AG04450 (cell line): ENCODE measurements at regions not wholly inside any gene's neighbourhood (a gene's known extent, or its start where the extent isn't known, plus 50 kb on each side); places are given as distances from the start of the nearest gene placed in this dataset.

Experiments
- CTCF ChIA-PET: fragments of 300-600, 350-600 bp; formaldehyde crosslinking; extraction: SDS; loops from one replicate; lab custom pipeline; 2022; ENCODE audit warnings: antibody characterized with exemption, inconsistent platforms; lab: Charles Lee
- POLR2A ChIA-PET: fragments of 350-600 bp; formaldehyde crosslinking; extraction: SDS; loops from one replicate; lab custom pipeline; 2021; ENCODE audit warnings: antibody characterized with exemption, inconsistent platforms; lab: Yijun Ruan, JAX
- DNase-seq: peaks from one replicate; pipeline ENCODE4 v3.0.0-alpha.2; 2011; ENCODE audit warnings: low read depth, low spot score
- H3K27ac ChIP-seq: one replicate; pipeline ENCODE4 v1.5.1; 2012; ENCODE audit warnings: low read depth, low read length, control low read depth
- H3K27me3 ChIP-seq: one replicate; pipeline ENCODE4 v1.6.0; 2012; ENCODE audit warnings: low read length; ENCODE audit not compliant: control insufficient read depth, insufficient read depth
- H3K4me3 ChIP-seq: 2 replicates; pipeline ENCODE4 v1.5.1; 2011; ENCODE audit warnings: mild to moderate bottlenecking, low read depth, low read length, control low read depth
- H3K9me3 ChIP-seq: 2 replicates; pipeline ENCODE4 v1.5.1; 2012; ENCODE audit warnings: low read length; ENCODE audit not compliant: control insufficient read depth, insufficient read depth
- TF ChIP-seq, protein P1 (sequence below): IDR thresholded peaks from 2 replicates; pipeline ENCODE4 v1.5.1; 2011; ENCODE audit warnings: low read depth, low read length, control low read depth, inconsistent platforms

DNA sequence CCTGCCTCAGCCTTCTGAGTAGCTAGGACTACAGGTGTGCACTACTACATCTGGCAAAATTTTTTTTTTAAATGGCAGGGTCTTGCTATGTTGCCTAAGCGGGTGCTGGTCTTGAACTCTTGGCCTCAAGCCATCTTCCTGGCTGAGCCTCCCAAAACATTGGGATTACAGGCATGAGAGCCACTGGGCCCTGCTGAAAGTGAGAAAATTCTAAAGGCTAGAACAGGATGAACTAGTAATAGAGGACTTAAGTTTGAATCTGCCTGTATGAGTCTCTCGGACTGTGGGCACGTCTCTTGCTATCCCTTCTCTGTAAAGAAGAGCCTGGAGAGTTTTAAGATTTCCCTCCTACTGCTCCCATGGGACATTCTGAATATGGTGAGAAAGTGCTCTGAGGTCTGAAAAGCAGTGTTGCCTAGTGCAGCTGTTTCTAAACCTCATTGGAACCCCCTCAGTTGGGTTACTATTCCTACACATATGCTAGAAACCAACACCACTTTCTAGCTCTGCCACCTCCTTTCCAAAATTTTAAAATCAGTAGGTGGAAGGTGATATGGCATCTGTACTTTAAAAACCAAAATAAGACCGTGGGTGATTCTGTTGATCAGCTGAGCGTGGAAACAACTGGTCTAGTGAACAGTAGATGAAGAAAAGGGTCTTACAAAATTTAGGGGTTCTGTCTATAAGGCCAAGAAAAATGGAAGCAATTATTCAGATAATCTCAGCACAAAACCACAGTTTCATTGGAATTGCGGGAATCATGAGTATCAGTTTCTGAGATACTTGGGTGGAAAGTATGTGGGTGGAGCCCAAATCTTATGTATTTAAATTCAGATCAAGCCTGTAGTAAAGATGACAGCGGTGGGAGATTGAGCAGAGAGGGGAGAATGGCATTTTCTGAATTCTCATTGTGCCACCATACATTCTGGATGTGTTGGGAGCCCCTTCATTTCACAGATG is 259.8 kb upstream of the CXCR4 start:
- CTCF ChIA-PET: interaction anchor here (0.5 to 5.2 kb wide), 3 partner anchors 463 to 1416 kb away, joined by 3 to 31 read pairs (median 12); no protein-coding TSS in a partner anchor
- TF ChIP-seq, protein P1, sequence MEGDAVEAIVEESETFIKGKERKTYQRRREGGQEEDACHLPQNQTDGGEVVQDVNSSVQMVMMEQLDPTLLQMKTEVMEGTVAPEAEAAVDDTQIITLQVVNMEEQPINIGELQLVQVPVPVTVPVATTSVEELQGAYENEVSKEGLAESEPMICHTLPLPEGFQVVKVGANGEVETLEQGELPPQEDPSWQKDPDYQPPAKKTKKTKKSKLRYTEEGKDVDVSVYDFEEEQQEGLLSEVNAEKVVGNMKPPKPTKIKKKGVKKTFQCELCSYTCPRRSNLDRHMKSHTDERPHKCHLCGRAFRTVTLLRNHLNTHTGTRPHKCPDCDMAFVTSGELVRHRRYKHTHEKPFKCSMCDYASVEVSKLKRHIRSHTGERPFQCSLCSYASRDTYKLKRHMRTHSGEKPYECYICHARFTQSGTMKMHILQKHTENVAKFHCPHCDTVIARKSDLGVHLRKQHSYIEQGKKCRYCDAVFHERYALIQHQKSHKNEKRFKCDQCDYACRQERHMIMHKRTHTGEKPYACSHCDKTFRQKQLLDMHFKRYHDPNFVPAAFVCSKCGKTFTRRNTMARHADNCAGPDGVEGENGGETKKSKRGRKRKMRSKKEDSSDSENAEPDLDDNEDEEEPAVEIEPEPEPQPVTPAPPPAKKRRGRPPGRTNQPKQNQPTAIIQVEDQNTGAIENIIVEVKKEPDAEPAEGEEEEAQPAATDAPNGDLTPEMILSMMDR: no peak
- Histone ChIP-seq H3K9me3 (no peaks in the 10 kb centered on the region), H3K27ac (no peak overlapping the region), H3K4me3 (no peak overlapping the region), H3K27me3 (no peaks in the 10 kb centered on the region)
- POLR2A ChIA-PET: no interaction called here
- DNase-seq: no peak

GRCh38 chr2:136376798-136377211 is 258.9 kb upstream of the CXCR4 start:
- ChIA-PET POLR2A (no interaction called here), CTCF (interaction anchor here (2.0 kb wide), 1 partner anchor 462 kb away, joined by 12 read pairs; no protein-coding TSS in a partner anchor)
- no peaks in the 10 kb centered on the region for H3K9me3 ChIP-seq
- TF ChIP-seq, protein P1: no peak
- no peaks in the 10 kb centered on the region for H3K27me3 ChIP-seq
- no peak for DNase-seq
- H3K4me3 ChIP-seq: no peak overlapping the region
- no peak overlapping the region for H3K27ac ChIP-seq

DNA sequence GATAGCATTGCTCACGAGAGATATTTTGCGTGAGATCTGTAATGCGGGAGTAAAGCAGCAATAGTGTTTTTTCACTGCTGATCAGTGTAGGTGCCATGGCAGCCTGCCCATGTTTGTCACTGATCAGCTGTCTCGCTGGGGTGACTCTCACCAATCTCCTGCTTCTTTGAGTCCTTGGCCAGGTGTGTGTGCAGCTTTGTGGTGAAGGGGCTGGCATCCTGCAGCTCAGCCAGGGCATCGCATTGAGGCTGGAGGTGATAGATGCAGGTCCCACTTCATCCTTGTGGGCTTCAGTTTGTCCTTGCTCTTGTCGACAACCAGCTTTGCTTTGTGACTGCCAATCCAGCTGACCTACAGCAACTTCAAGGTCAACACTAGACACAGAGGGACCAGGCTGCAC is 258.3 kb upstream of the CXCR4 start:
- DNase-seq: no peak
- TF ChIP-seq, protein P1: no peak
- Histone ChIP-seq H3K9me3 (no peaks in the 10 kb centered on the region), H3K4me3 (no peak overlapping the region), H3K27ac (no peak overlapping the region), H3K27me3 (no peaks in the 10 kb centered on the region)
- ChIA-PET POLR2A (no interaction called here), CTCF (interaction anchor here (2.0 kb wide), 1 partner anchor 462 kb away, joined by 12 read pairs; no protein-coding TSS in a partner anchor)

- CTCF ChIA-PET: interaction anchor here (1.0 to 2.0 kb wide), 2 partner anchors 461 kb away, joined by 3 to 12 read pairs; no protein-coding TSS in a partner anchor
- Histone ChIP-seq H3K27ac (no peak overlapping the region), H3K27me3 (no peaks in the 10 kb centered on the region), H3K9me3 (no peaks in the 10 kb centered on the region), H3K4me3 (no peak overlapping the region)
- TF ChIP-seq, protein P1: no peak
- POLR2A ChIA-PET: no interaction called here
- no peak for DNase-seq
Observed at GRCh38 chr2:136375017-136375901, 257.3 kb upstream of the CXCR4 start.
